Hepatocyte (in vitro differentiated cells): ENCODE measurements at regions not wholly inside any gene's neighbourhood (a gene's known extent, or its start where the extent isn't known, plus 50 kb on each side); places are given as distances from the start of the nearest gene placed in this dataset.

Experiments used
- DNase-seq: peaks from one replicate; pipeline ENCODE4 v3.0.0-alpha.2; 2016; ENCODE audit warnings: low spot score
- H2AFZ ChIP-seq: fragments of 200-600 bp; sonication (generic); 2 replicates; pipeline ENCODE4 v1.6.0; 2016; ENCODE audit warnings: antibody characterized with exemption, mild to moderate bottlenecking
- H3K27ac ChIP-seq: fragments of 200-600 bp; sonication (generic); 2 replicates; pipeline ENCODE4 v1.5.1; 2016; ENCODE audit warnings: mild to moderate bottlenecking
- H3K27me3 ChIP-seq: fragments of 200-600 bp; sonication (generic); 2 replicates; pipeline ENCODE4 v1.6.1; 2016
- H3K36me3 ChIP-seq: fragments of 200-600 bp; sonication (generic); replicated peaks from 2 replicates; pipeline ENCODE4 v1.5.1; 2016; ENCODE audit warnings: low read depth; ENCODE audit not compliant: insufficient read depth
- H3K4me1 ChIP-seq: fragments of 200-600 bp; sonication (generic); 2 replicates; pipeline ENCODE4 v1.5.1; 2016; ENCODE audit warnings: mild to moderate bottlenecking, moderate library complexity; ENCODE audit not compliant: insufficient read depth
- H3K4me2 ChIP-seq: fragments of 200-600 bp; sonication (generic); 2 replicates; pipeline ENCODE4 v1.6.0; 2016
- H3K4me3 ChIP-seq: fragments of 200-600 bp; sonication (generic); 2 replicates; pipeline ENCODE4 v1.5.1; 2016; ENCODE audit warnings: mild to moderate bottlenecking
- H3K79me2 ChIP-seq: fragments of 200-600 bp; sonication (generic); 2 replicates; pipeline ENCODE4 v1.6.0; 2017; ENCODE audit warnings: mild to moderate bottlenecking
- H3K9me2 ChIP-seq: fragments of 200-600 bp; sonication (generic); replicated peaks from 2 replicates; pipeline ENCODE4 v1.6.0; 2017; ENCODE audit warnings: mild to moderate bottlenecking; ENCODE audit not compliant: insufficient read depth
- H3K9me3 ChIP-seq: fragments of 200-600 bp; sonication (generic); 2 replicates; pipeline ENCODE4 v1.5.1; 2016; ENCODE audit warnings: low read depth, mild to moderate bottlenecking
- H4K20me1 ChIP-seq: fragments of 200-600 bp; sonication (generic); 2 replicates; pipeline ENCODE4 v1.6.0; 2016; ENCODE audit warnings: mild to moderate bottlenecking; ENCODE audit not compliant: insufficient read depth, poor library complexity, severe bottlenecking
- EZH2 ChIP-seq: fragments of 200-600 bp; sonication (generic); IDR thresholded peaks from 2 replicates; pipeline ENCODE4 v1.6.1; 2016; ENCODE audit warnings: antibody characterized with exemption, mild to moderate bottlenecking, borderline replicate concordance
- EZH2phosphoT487 ChIP-seq: fragments of 200-600 bp; sonication (generic); IDR thresholded peaks from one replicate; pipeline ENCODE4 v1.6.1; 2018; ENCODE audit warnings: antibody characterized with exemption, mild to moderate bottlenecking, low read depth, moderate library complexity; ENCODE audit not compliant: unreplicated experiment, severe bottlenecking
- WGBS: methylation state at CpG from one replicate; pipeline ENCODE4 v1.1.6; 2016; ENCODE audit warnings: low lambda C conversion rate; ENCODE audit errors: missing lambda C conversion rate; 5-methylcytosine and 5-hydroxymethylcytosine counted together
- TF ChIP-seq, protein P1 (sequence below): fragments of 200-600 bp; sonication (generic); IDR thresholded peaks from 2 replicates; pipeline ENCODE4 v1.5.1; 2016; ENCODE audit warnings: antibody characterized with exemption, mild to moderate bottlenecking; ENCODE audit not compliant: poor library complexity

- H3K27me3 ChIP-seq, result no peaks in the 10 kb centered on the region
- 63% methylated on average over 4 of the region's 4 CpGs for WGBS
- H3K4me2 ChIP-seq, result no peak overlapping the region
- H3K27ac ChIP-seq, result no peak overlapping the region
- no peak overlapping the region for H2AFZ ChIP-seq
- H3K9me2 ChIP-seq, result no peaks in the 10 kb centered on the region
- DNase-seq, result no peak
- no peaks in the 10 kb centered on the region for H4K20me1 ChIP-seq
- no peak for TF ChIP-seq EZH2
- no peaks in the 10 kb centered on the region for H3K36me3 ChIP-seq
- H3K79me2 ChIP-seq, result no peaks in the 10 kb centered on the region
- no peak overlapping the region for H3K4me3 ChIP-seq
- no peaks in the 10 kb centered on the region for H3K9me3 ChIP-seq
- no peaks in the 10 kb centered on the region for H3K4me1 ChIP-seq
These were observed 547.4 kb downstream of the ZWINT start for GRCh38 chr10:55813451-55814170.

- TF ChIP-seq, protein P1, sequence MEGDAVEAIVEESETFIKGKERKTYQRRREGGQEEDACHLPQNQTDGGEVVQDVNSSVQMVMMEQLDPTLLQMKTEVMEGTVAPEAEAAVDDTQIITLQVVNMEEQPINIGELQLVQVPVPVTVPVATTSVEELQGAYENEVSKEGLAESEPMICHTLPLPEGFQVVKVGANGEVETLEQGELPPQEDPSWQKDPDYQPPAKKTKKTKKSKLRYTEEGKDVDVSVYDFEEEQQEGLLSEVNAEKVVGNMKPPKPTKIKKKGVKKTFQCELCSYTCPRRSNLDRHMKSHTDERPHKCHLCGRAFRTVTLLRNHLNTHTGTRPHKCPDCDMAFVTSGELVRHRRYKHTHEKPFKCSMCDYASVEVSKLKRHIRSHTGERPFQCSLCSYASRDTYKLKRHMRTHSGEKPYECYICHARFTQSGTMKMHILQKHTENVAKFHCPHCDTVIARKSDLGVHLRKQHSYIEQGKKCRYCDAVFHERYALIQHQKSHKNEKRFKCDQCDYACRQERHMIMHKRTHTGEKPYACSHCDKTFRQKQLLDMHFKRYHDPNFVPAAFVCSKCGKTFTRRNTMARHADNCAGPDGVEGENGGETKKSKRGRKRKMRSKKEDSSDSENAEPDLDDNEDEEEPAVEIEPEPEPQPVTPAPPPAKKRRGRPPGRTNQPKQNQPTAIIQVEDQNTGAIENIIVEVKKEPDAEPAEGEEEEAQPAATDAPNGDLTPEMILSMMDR, result no peak
- TF ChIP-seq EZH2 (no peak), EZH2phosphoT487 (no peak)
These were observed 558.0 kb downstream of the ZWINT start for GRCh38 chr10:55803055-55803454.

GRCh38 chr10:55801353-55801661 lies 559.8 kb downstream of the ZWINT start:
- Histone ChIP-seq H3K79me2 (no peaks in the 10 kb centered on the region), H3K4me2 (no peak overlapping the region), H2AFZ (no peak overlapping the region), H3K4me1 (no peaks in the 10 kb centered on the region), H3K9me3 (no peaks in the 10 kb centered on the region), H3K27ac (no peak overlapping the region), H3K9me2 (no peaks in the 10 kb centered on the region), H4K20me1 (no peaks in the 10 kb centered on the region), H3K27me3 (no peaks in the 10 kb centered on the region), H3K4me3 (no peak overlapping the region), H3K36me3 (no peaks in the 10 kb centered on the region)
- TF ChIP-seq, protein P1, result no peak
- TF ChIP-seq EZH2 (no peak), EZH2phosphoT487 (no peak)
- DNase-seq, result no peak
- WGBS, result 89% methylated on average over 2 of the region's 2 CpGs

More at GRCh38 chr10:55803055-55803454, 558.0 kb downstream of the ZWINT start:
- Histone ChIP-seq H4K20me1 (no peaks in the 10 kb centered on the region), H3K36me3 (no peaks in the 10 kb centered on the region), H3K4me3 (no peak overlapping the region), H3K4me2 (no peak overlapping the region), H3K4me1 (no peaks in the 10 kb centered on the region), H3K9me3 (no peaks in the 10 kb centered on the region), H3K27ac (no peak overlapping the region), H2AFZ (no peak overlapping the region), H3K9me2 (no peaks in the 10 kb centered on the region), H3K79me2 (no peaks in the 10 kb centered on the region), H3K27me3 (no peaks in the 10 kb centered on the region)
- DNase-seq, result no peak

DNA sequence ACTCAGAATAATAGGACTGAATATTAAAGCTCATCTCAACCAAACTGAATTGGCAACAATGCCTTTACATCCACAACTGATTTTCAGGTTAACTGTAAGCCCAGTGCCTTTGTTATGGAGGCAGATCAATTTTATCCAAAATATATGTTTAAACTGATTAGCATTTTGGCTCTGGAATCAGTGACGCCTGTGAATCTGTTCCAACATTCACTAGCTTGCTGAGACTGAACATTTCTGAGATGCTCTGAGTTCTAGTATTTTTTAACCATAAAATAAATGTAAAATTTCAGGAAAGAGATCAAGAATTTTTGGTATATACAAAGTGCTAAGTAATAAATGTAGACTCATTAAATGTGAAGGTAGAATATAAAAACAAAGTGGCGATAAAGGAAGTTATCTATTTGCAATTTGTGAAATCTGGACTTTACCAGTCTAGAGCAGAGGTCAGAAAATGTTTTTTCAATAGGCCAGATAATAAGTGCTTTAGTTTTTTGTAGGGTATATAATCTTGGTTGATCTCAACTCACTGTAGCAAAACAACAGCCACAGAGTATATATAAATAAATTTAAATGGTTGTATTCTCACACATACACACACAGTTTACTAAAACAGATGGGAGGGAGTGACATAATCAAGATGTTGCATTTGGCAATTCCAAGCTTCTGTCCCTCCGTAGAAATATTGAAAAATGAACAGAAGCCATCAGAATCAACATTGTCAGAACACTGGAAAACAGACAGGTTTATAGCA lies 560.3 kb downstream of the ZWINT start:
- 96% methylated on average over 3 of the region's 3 CpGs for WGBS
- no peaks in the 10 kb centered on the region for H3K9me3 ChIP-seq
- no peak overlapping the region for H3K4me3 ChIP-seq
- no peaks in the 10 kb centered on the region for H3K79me2 ChIP-seq
- no peaks in the 10 kb centered on the region for H3K27me3 ChIP-seq
- H4K20me1 ChIP-seq, result no peaks in the 10 kb centered on the region
- no peak for DNase-seq
- no peak overlapping the region for H3K27ac ChIP-seq
- no peaks in the 10 kb centered on the region for H3K36me3 ChIP-seq
- H3K9me2 ChIP-seq, result no peaks in the 10 kb centered on the region
- no peaks in the 10 kb centered on the region for H3K4me1 ChIP-seq
- no peak overlapping the region for H3K4me2 ChIP-seq
- TF ChIP-seq, protein P1, result no peak
- no peak for TF ChIP-seq EZH2
- no peak for TF ChIP-seq EZH2phosphoT487
- no peak overlapping the region for H2AFZ ChIP-seq
